OCI-LY7 (cell line): ENCODE measurements at regions not wholly inside any gene's neighbourhood (a gene's known extent, or its start where the extent isn't known, plus 50 kb on each side); places are given as distances from the start of the nearest gene placed in this dataset.

Source experiments
- BruUV-seq: library from RNA; stranded (reverse); fragments of 400-500 nt; replicated peaks from 2 replicates; lab custom pipeline; 2021; lab: Mats Ljungman, UMichigan
- CTCF ChIA-PET: fragments of 300-600 bp; sonication (Branson Sonifier 250); formaldehyde crosslinking; loops from one replicate; lab custom pipeline; 2022; ENCODE audit warnings: antibody characterized with exemption; ENCODE audit not compliant: unreplicated experiment; lab: Charles Lee
- POLR2A ChIA-PET: fragments of 300-600 bp; sonication (Branson Sonifier 250); formaldehyde crosslinking; loops from one replicate; lab custom pipeline; 2022; ENCODE audit warnings: antibody characterized with exemption; lab: Charles Lee
- DNase-seq: peaks from one replicate; pipeline ENCODE4 v3.0.0-alpha.2; 2015; ENCODE audit warnings: low spot score
- H2AFZ ChIP-seq: fragments of 200-600 bp; sonication (generic), shearing (Covaris generic); 2 replicates; pipeline ENCODE4 v1.6.1; 2014; ENCODE audit warnings: mild to moderate bottlenecking, antibody characterized with exemption, low read length, moderate library complexity
- H3K27ac ChIP-seq: fragments of 200-600 bp; sonication (generic); 2 replicates; pipeline ENCODE4 v1.5.1; 2014; ENCODE audit warnings: mixed run types, low read depth, mild to moderate bottlenecking, moderate library complexity, low read length, inconsistent platforms; ENCODE audit not compliant: poor library complexity, severe bottlenecking
- H3K36me3 ChIP-seq: fragments of 200-600 bp; sonication (generic); 2 replicates; pipeline ENCODE4 v1.6.1; 2014; ENCODE audit warnings: mild to moderate bottlenecking, antibody characterized with exemption, low read length, moderate library complexity, mixed read lengths; ENCODE audit not compliant: insufficient read depth
- H3K4me1 ChIP-seq: fragments of 200-600 bp; sonication (generic); 2 replicates; pipeline ENCODE4 v1.5.1; 2014; ENCODE audit warnings: mild to moderate bottlenecking, low read length; ENCODE audit not compliant: insufficient read depth, poor library complexity, severe bottlenecking
- H3K4me2 ChIP-seq: fragments of 200-600 bp; sonication (generic); 2 replicates; pipeline ENCODE4 v1.6.1; 2014; ENCODE audit warnings: mild to moderate bottlenecking, low read length
- H3K4me3 ChIP-seq: fragments of 200-600 bp; sonication (generic); 2 replicates; pipeline ENCODE4 v1.5.1; 2014; ENCODE audit warnings: mild to moderate bottlenecking, low read depth, low read length; ENCODE audit not compliant: poor library complexity, severe bottlenecking
- H3K79me2 ChIP-seq: fragments of 200-600 bp; sonication (generic); 2 replicates; pipeline ENCODE4 v1.6.1; 2016; ENCODE audit warnings: low read depth, mild to moderate bottlenecking, low read length, moderate library complexity, mixed read lengths; ENCODE audit not compliant: insufficient read depth
- H3K9me2 ChIP-seq: fragments of 200-600 bp; sonication (generic); 2 replicates; pipeline ENCODE4 v1.6.1; 2016; ENCODE audit warnings: mild to moderate bottlenecking, low read length, mixed read lengths; ENCODE audit not compliant: insufficient read depth
- H3K9me3 ChIP-seq: fragments of 200-600 bp; sonication (generic); 2 replicates; pipeline ENCODE4 v1.6.1; 2014; ENCODE audit warnings: mild to moderate bottlenecking, mixed run types, low read length, mixed read lengths
- H4K20me1 ChIP-seq: fragments of 200-600 bp; sonication (generic); 2 replicates; pipeline ENCODE4 v1.6.1; 2014; ENCODE audit warnings: mild to moderate bottlenecking, antibody characterized with exemption, low read length, moderate library complexity, mixed read lengths; ENCODE audit not compliant: insufficient read depth
- CTCF ChIP-seq: fragments of 200-600 bp; sonication (generic); conservative IDR thresholded peaks from 2 replicates; pipeline ENCODE4 v1.5.1; 2014; ENCODE audit warnings: mild to moderate bottlenecking, antibody characterized with exemption, low read length, moderate library complexity, mixed read lengths
- EZH2phosphoT487 ChIP-seq: fragments of 200-600 bp; sonication (generic); IDR thresholded peaks from 2 replicates; pipeline ENCODE4 v1.6.1; 2018; ENCODE audit warnings: low read depth, borderline replicate concordance, mild to moderate bottlenecking, mixed run types, antibody characterized with exemption, low read length, moderate library complexity, mixed read lengths
- intact Hi-C: fragments of 100-400 bp; cut with micrococcal nuclease; formaldehyde crosslinking; loops from one replicate; pipeline ENCODE4 v1.10.0; 2022; ENCODE audit not compliant: unreplicated experiment

- no TSS peak for BruUV-seq
- no peak for TF ChIP-seq CTCF
- TF ChIP-seq EZH2phosphoT487: no peak
Measured at GRCh38 chr11:70845591-70846041, 406.8 kb downstream of the SHANK2 start.

GRCh38 chr11:70846781-70847655 is 405.4 kb downstream of the SHANK2 start:
- Histone ChIP-seq H3K9me3 (no peaks in the 10 kb centered on the region), H3K27ac (no peak overlapping the region), H2AFZ (no peak overlapping the region), H4K20me1 (no peaks in the 10 kb centered on the region), H3K4me3 (no peak overlapping the region), H3K9me2 (no peaks in the 10 kb centered on the region), H3K79me2 (no peaks in the 10 kb centered on the region), H3K4me1 (no peaks in the 10 kb centered on the region), H3K36me3 (no peaks in the 10 kb centered on the region), H3K4me2 (no peak overlapping the region)
- CTCF ChIA-PET: no interaction called here
- TF ChIP-seq EZH2phosphoT487 (no peak), CTCF (no peak)
- BruUV-seq: no TSS peak
- DNase-seq: no peak
- POLR2A ChIA-PET: no interaction called here
- intact Hi-C loops: no loop called here

More at GRCh38 chr11:70845591-70846041, 406.8 kb downstream of the SHANK2 start:
- Histone ChIP-seq H3K4me2 (no peak overlapping the region), H2AFZ (no peak overlapping the region), H3K4me3 (no peak overlapping the region), H3K4me1 (no peaks in the 10 kb centered on the region), H4K20me1 (no peaks in the 10 kb centered on the region), H3K79me2 (no peaks in the 10 kb centered on the region), H3K36me3 (no peaks in the 10 kb centered on the region), H3K9me3 (no peaks in the 10 kb centered on the region), H3K27ac (no peak overlapping the region), H3K9me2 (no peaks in the 10 kb centered on the region)
- no peak for DNase-seq
- intact Hi-C loops: no loop called here
- ChIA-PET CTCF (no interaction called here), POLR2A (no interaction called here)

GRCh38 chr11:70848243-70848750 is 404.1 kb downstream of the SHANK2 start:
- TF ChIP-seq CTCF (no peak), EZH2phosphoT487 (no peak)
- no peaks in the 10 kb centered on the region for H3K9me2 ChIP-seq
- CTCF ChIA-PET: no interaction called here
- no peaks in the 10 kb centered on the region for H3K4me1 ChIP-seq
- intact Hi-C loops: no loop called here
- BruUV-seq: no TSS peak
- H3K4me2 ChIP-seq: no peak overlapping the region
- no peaks in the 10 kb centered on the region for H4K20me1 ChIP-seq
- no peak for DNase-seq
- H3K9me3 ChIP-seq: no peaks in the 10 kb centered on the region
- POLR2A ChIA-PET: no interaction called here
- H3K36me3 ChIP-seq: no peaks in the 10 kb centered on the region
- H3K79me2 ChIP-seq: no peaks in the 10 kb centered on the region
- no peak overlapping the region for H2AFZ ChIP-seq
- H3K4me3 ChIP-seq: no peak overlapping the region
- H3K27ac ChIP-seq: no peak overlapping the region
